HCT116 (cell line): ENCODE measurements at regions not wholly inside any gene's neighbourhood (a gene's known extent, or its start where the extent isn't known, plus 50 kb on each side); places are given as distances from the start of the nearest gene placed in this dataset.

Experiments used
- ATAC-seq: fragments of 200-7000 bp; cut with Tn5 transposase; 2 replicates; pipeline ENCODE4 v1.9.1; 2020; ENCODE audit warnings: mild to moderate bottlenecking, moderate library complexity
- BruUV-seq: library from RNA; stranded (reverse); fragments of 400-500 nt; replicated peaks from 2 replicates; lab custom pipeline; 2021; lab: Mats Ljungman, UMichigan
- CTCF ChIA-PET: fragments of 300-600 bp; sonication (Branson Sonifier 250); formaldehyde crosslinking; loops from one replicate; lab custom pipeline; 2021; ENCODE audit warnings: antibody characterized with exemption; lab: Charles Lee
- POLR2A ChIA-PET: fragments of 300-600, 350-600 bp; sonication (Branson Sonifier 250); formaldehyde crosslinking; loops from one replicate; lab custom pipeline; 2021; ENCODE audit warnings: antibody characterized with exemption; lab: Charles Lee
- RAD21 ChIA-PET, 2 experiments: fragments of 300-600 bp; sonication (Branson Sonifier 250); formaldehyde crosslinking; loops; one replicate each; lab custom pipeline; 2023; ENCODE audit warnings: low total read pairs in 2 of 2; ENCODE audit not compliant: uncharacterized antibody in 2 of 2, unreplicated experiment in 2 of 2, low non-redundant PET in 1 of 2; lab: Charles Lee
- DNase-seq: peaks from one replicate; pipeline ENCODE4 v3.0.0-alpha.2; 2010; ENCODE audit warnings: low read depth, low spot score
- H2AFZ ChIP-seq: fragments of 200-600 bp; shearing (Covaris generic), sonication (generic); 2 replicates; pipeline ENCODE4 v1.6.1; 2017; ENCODE audit warnings: low read depth, mixed run types, mixed read lengths, antibody characterized with exemption, low read length; ENCODE audit not compliant: poor library complexity, severe bottlenecking
- H3K27ac ChIP-seq: 2 replicates; pipeline ENCODE4 v1.5.1; 2012; ENCODE audit warnings: low read depth, low read length
- H3K27me3 ChIP-seq: fragments of 200-600 bp; sonication (generic); 2 replicates; pipeline ENCODE4 v1.6.1; 2016; ENCODE audit warnings: mixed run types, low read length, mixed read lengths; ENCODE audit not compliant: insufficient read depth
- H3K36me3 ChIP-seq, 2 experiments: fragments of 200-500 bp in 1 of 2; fragments of 200-600 bp in 1 of 2; sonication (Bioruptor generic) in 1 of 2; sonication (generic) in 1 of 2; 2 replicates each; pipeline versions ENCODE4 v1.5.1 to v1.6.1; 2014 to 2016; ENCODE audit warnings: low read length in 2 of 2, inconsistent platforms in 1 of 2, mixed read lengths in 1 of 2, mixed run types in 1 of 2; ENCODE audit not compliant: insufficient read depth in 2 of 2, control insufficient read depth in 1 of 2
- H3K4me1 ChIP-seq, 2 experiments: fragments of 200-600 bp in 1 of 2; sonication (generic) in 1 of 2; 2 replicates each; pipeline versions ENCODE4 v1.5.1 to v1.6.1; 2012 to 2017; ENCODE audit warnings: low read length in 2 of 2, inconsistent platforms in 1 of 2, mild to moderate bottlenecking in 1 of 2, mixed read lengths in 1 of 2, mixed run types in 1 of 2, moderate library complexity in 1 of 2; ENCODE audit not compliant: insufficient read depth in 2 of 2, control insufficient read depth in 1 of 2
- H3K4me2 ChIP-seq: fragments of 200-600 bp; sonication (generic); 2 replicates; pipeline ENCODE4 v1.6.1; 2017; ENCODE audit warnings: mixed run types, low read length, mixed read lengths
- H3K4me3 ChIP-seq, 2 experiments: fragments of 200-600 bp in 1 of 2; sonication (generic) in 1 of 2; replicated peaks in 1 of 2; 2 replicates each; pipeline ENCODE4 v1.5.1; 2011 to 2016; ENCODE audit warnings: low read length in 2 of 2, control low read depth in 1 of 2, low read depth in 1 of 2, mild to moderate bottlenecking in 1 of 2, mixed read lengths in 1 of 2, mixed run types in 1 of 2
- H3K79me2 ChIP-seq: fragments of 200-600 bp; sonication (generic); 2 replicates; pipeline ENCODE4 v1.6.1; 2017; ENCODE audit warnings: mild to moderate bottlenecking, mixed run types, low read length, moderate library complexity, mixed read lengths; ENCODE audit not compliant: insufficient read depth
- H3K9ac ChIP-seq: fragments of 200-600 bp; sonication (generic); 2 replicates; pipeline ENCODE4 v1.6.1; 2016; ENCODE audit warnings: low read length, mixed read lengths
- H3K9me2 ChIP-seq: fragments of 200-600 bp; sonication (generic), shearing (Covaris generic); 2 replicates; pipeline ENCODE4 v1.6.1; 2017; ENCODE audit warnings: mixed run types, mild to moderate bottlenecking, moderate library complexity; ENCODE audit not compliant: insufficient read depth
- H3K9me3 ChIP-seq, 2 experiments: fragments of 200-500 bp in 1 of 2; fragments of 200-600 bp in 1 of 2; sonication (Bioruptor generic) in 1 of 2; sonication (generic) in 1 of 2; 2 replicates each; pipeline ENCODE4 v1.6.1; 2014 to 2017; ENCODE audit warnings: low read length in 2 of 2, mixed read lengths in 2 of 2, inconsistent platforms in 1 of 2, low read depth in 1 of 2, mild to moderate bottlenecking in 1 of 2, mixed run types in 1 of 2, moderate library complexity in 1 of 2; ENCODE audit not compliant: control insufficient read depth in 1 of 2, insufficient read depth in 1 of 2
- H4K20me1 ChIP-seq: fragments of 200-600 bp; sonication (generic), shearing (Covaris generic); 2 replicates; pipeline ENCODE4 v1.6.1; 2017; ENCODE audit warnings: mixed run types, mild to moderate bottlenecking, moderate library complexity; ENCODE audit not compliant: insufficient read depth
- CBX3 ChIP-seq: IDR thresholded peaks from 2 replicates; pipeline ENCODE4 v1.6.1; 2012; ENCODE audit warnings: low read depth
- CEBPB ChIP-seq: IDR thresholded peaks from 2 replicates; pipeline ENCODE4 v1.6.1; 2012; ENCODE audit warnings: low read depth
- CTCF ChIP-seq, 3 experiments: fragments of 200-600 bp in 1 of 3; sonication (generic) in 1 of 3; IDR thresholded peaks in 2 of 3; conservative IDR thresholded peaks in 1 of 3; 2 replicates each; pipeline ENCODE4 v1.5.1; 2012 to 2017; ENCODE audit warnings: low read depth in 2 of 3, low read length in 2 of 3, antibody characterized with exemption in 1 of 3, borderline replicate concordance in 1 of 3, control low read depth in 1 of 3, mild to moderate bottlenecking in 1 of 3, mixed read lengths in 1 of 3, mixed run types in 1 of 3, moderate library complexity in 1 of 3; ENCODE audit not compliant: insufficient read depth in 1 of 3
- EGR1 ChIP-seq: IDR thresholded peaks from 2 replicates; pipeline ENCODE4 v1.6.1; 2012; ENCODE audit warnings: low read depth
- EZH2phosphoT487 ChIP-seq: fragments of 200-600 bp; IDR thresholded peaks from 2 replicates; pipeline ENCODE4 v1.6.1; 2018; ENCODE audit warnings: antibody characterized with exemption, borderline replicate concordance
- FOSL1 ChIP-seq: IDR thresholded peaks from 2 replicates; pipeline ENCODE4 v1.6.1; 2012; ENCODE audit warnings: low read depth
- JUND ChIP-seq: IDR thresholded peaks from 2 replicates; pipeline ENCODE4 v1.6.1; 2012
- RAD21 ChIP-seq: IDR thresholded peaks from 2 replicates; pipeline ENCODE4 v1.6.1; 2012; ENCODE audit warnings: low read depth, mild to moderate bottlenecking
- YY1 ChIP-seq: IDR thresholded peaks from 2 replicates; pipeline ENCODE4 v1.6.1; 2011; ENCODE audit warnings: low read length, low read depth, moderate library complexity, mild to moderate bottlenecking; ENCODE audit not compliant: insufficient replicate concordance; ENCODE audit errors: extremely low read depth
- ZFX ChIP-seq: fragments of 450-650 bp; IDR thresholded peaks from 2 replicates; pipeline ENCODE4 v1.6.1; 2017
- intact Hi-C: fragments of 100-400 bp; cut with micrococcal nuclease; formaldehyde crosslinking; loops from 2 replicates; pipeline ENCODE4 v1.10.0; 2022
- TF ChIP-seq, protein P1 (sequence below): IDR thresholded peaks from 2 replicates; pipeline ENCODE4 v1.6.1; 2012
- TF ChIP-seq, protein P2 (sequence below): IDR thresholded peaks from 2 replicates; pipeline ENCODE4 v1.6.1; 2012

DNA sequence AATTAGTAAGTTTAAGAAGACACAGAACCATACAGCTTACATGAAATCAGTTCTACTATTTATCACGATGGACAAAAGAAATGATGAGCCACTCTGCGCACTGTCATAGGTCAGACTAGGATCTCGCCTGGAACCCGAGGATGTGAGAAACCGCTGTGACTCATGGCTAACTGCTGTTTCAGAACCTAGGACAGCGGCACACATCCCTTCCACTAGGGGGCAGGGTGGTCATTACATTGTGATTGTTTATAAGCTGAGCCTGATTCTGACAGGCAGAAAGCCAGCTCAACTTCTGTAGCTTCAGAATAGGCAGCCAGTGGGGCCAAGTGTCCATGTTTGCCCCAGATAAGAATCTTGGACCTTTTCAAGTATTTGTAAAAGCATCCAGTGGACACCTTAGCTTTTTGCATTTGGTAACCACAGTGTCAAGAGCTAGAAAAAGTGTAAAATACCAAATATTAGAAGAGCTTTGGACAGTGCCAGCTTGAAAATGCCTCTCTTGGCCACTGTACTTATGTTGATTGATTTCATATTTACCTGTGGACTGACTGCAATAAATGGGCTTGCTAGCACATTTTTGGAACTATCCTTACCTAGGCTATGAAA lies 115.8 kb downstream of the KBTBD8 start (continued):
- TF ChIP-seq CTCF (IDR thresholded peaks at IDR 0.05 in 2 of 3, conservative IDR thresholded peaks at IDR 0.05 in 1 of 3; ENCODE audit: borderline replicate concordance in 1 of 3, insufficient read depth in 1 of 3, low read depth in 2 of 3, low read length in 2 of 3), result peak; percentile 72 to 94 (median 89)

- no peaks in the 10 kb centered on the region for H3K79me2 ChIP-seq
- ChIA-PET RAD21 (no interaction called here), CTCF (no interaction called here), POLR2A (no interaction called here)
- no peak overlapping the region for H3K9ac ChIP-seq
- no peak overlapping the region for H3K27ac ChIP-seq
- H2AFZ ChIP-seq, result no peak overlapping the region
- H3K4me2 ChIP-seq, result no peak overlapping the region
- TF ChIP-seq YY1 (no peak), RAD21 (no peak), CEBPB (no peak)
- H3K9me2 ChIP-seq, result no peaks in the 10 kb centered on the region
- no peak overlapping the region for H3K4me3 ChIP-seq
- ATAC-seq (no peak), DNase-seq (no peak)
- no peaks in the 10 kb centered on the region for H3K9me3 ChIP-seq
- no peaks in the 10 kb centered on the region for H3K36me3 ChIP-seq
- intact Hi-C loops, result no loop called here
- H3K27me3 ChIP-seq, result no peaks in the 10 kb centered on the region
- H3K4me1 ChIP-seq, result no peaks in the 10 kb centered on the region
- no peaks in the 10 kb centered on the region for H4K20me1 ChIP-seq
- BruUV-seq, result no TSS peak
Measured at GRCh38 chr3:67118122-67118521, 120.0 kb downstream of the KBTBD8 start.

DNA sequence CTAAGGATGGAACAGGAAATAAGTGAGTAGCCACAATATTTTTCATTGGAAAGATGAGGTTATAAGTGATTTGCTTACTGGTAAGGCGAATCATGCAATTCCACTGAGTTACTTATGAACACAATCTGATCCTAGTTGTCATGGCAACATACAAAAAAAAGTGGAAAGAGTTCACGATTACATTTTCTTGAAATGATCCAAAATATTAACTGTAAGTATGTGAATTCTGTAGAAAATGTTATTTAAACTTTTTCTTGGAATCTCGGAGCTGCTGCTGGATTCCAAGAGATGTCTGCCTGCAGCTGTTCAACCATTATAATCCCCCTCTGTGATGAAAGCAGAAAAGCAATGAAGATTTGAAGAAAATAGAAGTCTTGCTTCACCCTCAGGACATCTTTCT lies 120.5 kb downstream of the KBTBD8 start:
- no peak for DNase-seq
- Histone ChIP-seq H3K36me3 (no peaks in the 10 kb centered on the region), H4K20me1 (no peaks in the 10 kb centered on the region), H3K4me1 (no peaks in the 10 kb centered on the region), H3K4me2 (no peak overlapping the region), H2AFZ (no peak overlapping the region), H3K79me2 (no peaks in the 10 kb centered on the region), H3K27ac (no peak overlapping the region)
- intact Hi-C loops, result no loop called here
- ChIA-PET POLR2A (no interaction called here), RAD21 (no interaction called here)
- no peak for ATAC-seq
- TF ChIP-seq FOSL1 (no peak), EZH2phosphoT487 (no peak), EGR1 (no peak), CBX3 (no peak), YY1 (no peak), ZFX (no peak), JUND (no peak)
- TF ChIP-seq, protein P1, sequence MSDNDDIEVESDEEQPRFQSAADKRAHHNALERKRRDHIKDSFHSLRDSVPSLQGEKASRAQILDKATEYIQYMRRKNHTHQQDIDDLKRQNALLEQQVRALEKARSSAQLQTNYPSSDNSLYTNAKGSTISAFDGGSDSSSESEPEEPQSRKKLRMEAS, result no peak
- TF ChIP-seq, protein P2, sequence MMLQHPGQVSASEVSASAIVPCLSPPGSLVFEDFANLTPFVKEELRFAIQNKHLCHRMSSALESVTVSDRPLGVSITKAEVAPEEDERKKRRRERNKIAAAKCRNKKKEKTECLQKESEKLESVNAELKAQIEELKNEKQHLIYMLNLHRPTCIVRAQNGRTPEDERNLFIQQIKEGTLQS, result no peak
- TF ChIP-seq, all 23 proteins: peak for 0
- Histone ChIP-seq H3K9me2 (no peaks in the 10 kb centered on the region), H3K27me3 (no peaks in the 10 kb centered on the region), H3K4me3 (no peak overlapping the region), H3K9me3 (no peaks in the 10 kb centered on the region), H3K9ac (no peak overlapping the region)
- BruUV-seq, result no TSS peak
- CTCF ChIA-PET, result no interaction called here
